Adrenal gland (tissue), 9 donors: ENCODE measurements at regions not wholly inside any gene's neighbourhood (a gene's known extent, or its start where the extent isn't known, plus 50 kb on each side); places are given as distances from the start of the nearest gene placed in this dataset.

ENCODE experiments used
- DNase-seq, 7 donors: peaks; one replicate each; pipeline ENCODE4 v3.0.0-alpha.2; 2019 to 2020
- H3K27ac ChIP-seq, 5 donors: fragments of 200-600 bp; sonication (generic) in 4 of 5; 1 replicate in 3 of 5; 2 replicates in 2 of 5; pipeline versions ENCODE4 v1.5.1 to v1.8.0; 2016 to 2020; ENCODE audit warnings: mild to moderate bottlenecking in 1 of 5
- H3K27me3 ChIP-seq: fragments of 200-600 bp; 2 replicates; pipeline ENCODE4 v1.8.0; 2021
- H3K36me3 ChIP-seq, 2 donors: fragments of 200-600 bp; replicated peaks in 1 of 2; 1 replicate in 1 of 2; 2 replicates in 1 of 2; pipeline versions ENCODE4 v1.5.1 to v1.8.0; 2018 to 2022
- H3K4me1 ChIP-seq, 2 donors: fragments of 200-600 bp; replicated peaks in 1 of 2; 1 replicate in 1 of 2; 2 replicates in 1 of 2; pipeline versions ENCODE4 v1.5.1 to v1.8.0; 2018 to 2021
- H3K4me3 ChIP-seq, 4 donors: fragments of 200-600 bp; sonication (generic) in 3 of 4; one replicate each; pipeline ENCODE4 v1.5.1; 2016 to 2018
- H3K9me3 ChIP-seq, 3 donors: fragments of 200-600 bp; sonication (generic) in 1 of 3; replicated peaks in 1 of 3; 1 replicate in 2 of 3; 2 replicates in 1 of 3; pipeline versions ENCODE4 v1.5.1 to v1.8.0; 2016 to 2021
- POLR2A ChIP-seq, 2 donors: fragments of 450-650 bp; IDR thresholded peaks; one replicate each; pipeline ENCODE4 v1.6.1; 2017; ENCODE audit warnings: antibody characterized with exemption in 2 of 2, mild to moderate bottlenecking in 2 of 2, moderate library complexity in 1 of 2
- WGBS, 4 donors: extraction: QIAGEN DNeasy Blood & Tissue Kit in 2 of 4; methylation state at CpG; one replicate each; pipeline versions ENCODE4 v1.1.5 to v1.1.7; 2013 to 2017; 5-methylcytosine and 5-hydroxymethylcytosine counted together
- intact Hi-C, 2 donors: fragments of 100-400 bp; cut with DNase I; formaldehyde crosslinking; loops; one replicate each; pipeline versions ENCODE4 v1.14.1 to v1.15.0; 2022 to 2023
- TF ChIP-seq, protein P1 (sequence below), 6 experiments: fragments of 450-650 bp in 4 of 6; fragments of 200-600 bp in 2 of 6; sonication (generic) in 1 of 6; IDR thresholded peaks; 1 replicate in 5 of 6; 2 replicates in 1 of 6; pipeline versions ENCODE4 v1.5.1 to v1.8.0; 2016 to 2021; ENCODE audit warnings: antibody characterized with exemption in 6 of 6, mild to moderate bottlenecking in 2 of 6, moderate library complexity in 1 of 6
- donor health status: healthy with polysubstance abuse.
- donor health status: Bipolar disorder and iron deficiency.
- donor health status: DM: yes; HTN: yes; CAD: no.
- donor health status: DM: no; HTN: no; CAD: no.
- donor health status: DM: no; HTN: no; CAD: no.

DNA sequence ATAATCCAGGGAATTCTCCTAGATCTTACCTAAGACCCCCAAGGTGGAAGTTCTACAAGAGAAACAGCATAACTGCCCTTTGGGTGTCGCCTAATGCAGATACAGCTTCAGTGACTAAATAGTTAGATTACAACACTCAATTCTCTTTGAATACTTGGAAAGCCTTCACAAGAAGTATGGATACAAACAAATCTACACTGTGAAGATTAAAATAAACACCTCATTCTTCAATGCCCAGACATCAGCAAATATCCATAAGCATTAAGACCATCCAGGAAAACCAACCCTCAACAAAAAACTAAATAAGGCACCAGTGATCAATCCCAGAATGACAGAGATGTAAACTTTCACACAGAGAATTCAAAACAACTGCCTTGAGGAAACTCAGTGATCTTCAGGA is 963.2 kb downstream of the PLOD2 start:
- Histone ChIP-seq H3K9me3 (no peaks in the 10 kb centered on the region), H3K36me3 (no peaks in the 10 kb centered on the region), H3K27me3 (no peaks in the 10 kb centered on the region), H3K27ac (no peak overlapping the region), H3K4me3 (no peak overlapping the region), H3K4me1 (no peaks in the 10 kb centered on the region)
- TF ChIP-seq POLR2A (IDR thresholded peaks at IDR 0.05): no peak
- TF ChIP-seq, protein P1, sequence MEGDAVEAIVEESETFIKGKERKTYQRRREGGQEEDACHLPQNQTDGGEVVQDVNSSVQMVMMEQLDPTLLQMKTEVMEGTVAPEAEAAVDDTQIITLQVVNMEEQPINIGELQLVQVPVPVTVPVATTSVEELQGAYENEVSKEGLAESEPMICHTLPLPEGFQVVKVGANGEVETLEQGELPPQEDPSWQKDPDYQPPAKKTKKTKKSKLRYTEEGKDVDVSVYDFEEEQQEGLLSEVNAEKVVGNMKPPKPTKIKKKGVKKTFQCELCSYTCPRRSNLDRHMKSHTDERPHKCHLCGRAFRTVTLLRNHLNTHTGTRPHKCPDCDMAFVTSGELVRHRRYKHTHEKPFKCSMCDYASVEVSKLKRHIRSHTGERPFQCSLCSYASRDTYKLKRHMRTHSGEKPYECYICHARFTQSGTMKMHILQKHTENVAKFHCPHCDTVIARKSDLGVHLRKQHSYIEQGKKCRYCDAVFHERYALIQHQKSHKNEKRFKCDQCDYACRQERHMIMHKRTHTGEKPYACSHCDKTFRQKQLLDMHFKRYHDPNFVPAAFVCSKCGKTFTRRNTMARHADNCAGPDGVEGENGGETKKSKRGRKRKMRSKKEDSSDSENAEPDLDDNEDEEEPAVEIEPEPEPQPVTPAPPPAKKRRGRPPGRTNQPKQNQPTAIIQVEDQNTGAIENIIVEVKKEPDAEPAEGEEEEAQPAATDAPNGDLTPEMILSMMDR (IDR thresholded peaks at IDR 0.05): no peak
- 91 to 97% (median 93%) methylated on average over 1 of the region's 1 CpG for WGBS, 4 donors
- DNase-seq: no peak
- intact Hi-C loops: no loop called here

DNA sequence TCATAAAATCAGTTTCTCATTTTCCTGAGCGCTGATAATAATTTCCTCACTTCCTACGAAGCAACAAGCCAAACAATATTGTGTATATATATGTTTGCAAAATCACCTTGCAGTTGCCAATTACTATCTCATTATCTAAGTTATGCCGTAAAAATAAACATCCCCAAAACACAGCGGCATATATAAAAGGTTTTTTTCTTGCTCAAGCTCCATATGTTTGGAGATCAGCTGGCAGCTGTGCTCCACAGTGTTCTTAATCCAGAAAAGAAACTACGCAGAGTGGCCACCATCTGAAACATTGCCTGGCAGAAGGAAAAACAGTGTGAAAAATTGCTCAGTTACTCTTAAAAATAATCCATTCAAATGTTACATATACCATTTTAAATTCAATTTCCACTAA is 951.4 kb downstream of the PLOD2 start:
- 71 to 81% (median 77%) methylated on average over 5 of the region's 5 CpGs for WGBS, 4 donors
- Histone ChIP-seq H3K9me3 (no peaks in the 10 kb centered on the region), H3K4me1 (no peaks in the 10 kb centered on the region), H3K4me3 (no peak overlapping the region), H3K36me3 (no peaks in the 10 kb centered on the region), H3K27ac (no peak overlapping the region), H3K27me3 (no peaks in the 10 kb centered on the region)
- TF ChIP-seq, protein P1 (IDR thresholded peaks at IDR 0.05): no peak
- no peak for DNase-seq
- intact Hi-C loops: no loop called here

- intact Hi-C loops: no loop called here
- Histone ChIP-seq H3K27me3 (no peaks in the 10 kb centered on the region), H3K9me3 (no peaks in the 10 kb centered on the region), H3K36me3 (no peaks in the 10 kb centered on the region), H3K4me1 (no peaks in the 10 kb centered on the region), H3K27ac (no peak overlapping the region), H3K4me3 (no peak overlapping the region)
- TF ChIP-seq POLR2A (IDR thresholded peaks at IDR 0.05): no peak
- TF ChIP-seq, protein P1 (IDR thresholded peaks at IDR 0.05): no peak
- 62 to 67% (median 65%) methylated on average over 5 of the region's 5 CpGs for WGBS, 4 donors
- no peak for DNase-seq
Observed at GRCh38 chr3:145219355-145220235, 941.4 kb downstream of the PLOD2 start.

DNA sequence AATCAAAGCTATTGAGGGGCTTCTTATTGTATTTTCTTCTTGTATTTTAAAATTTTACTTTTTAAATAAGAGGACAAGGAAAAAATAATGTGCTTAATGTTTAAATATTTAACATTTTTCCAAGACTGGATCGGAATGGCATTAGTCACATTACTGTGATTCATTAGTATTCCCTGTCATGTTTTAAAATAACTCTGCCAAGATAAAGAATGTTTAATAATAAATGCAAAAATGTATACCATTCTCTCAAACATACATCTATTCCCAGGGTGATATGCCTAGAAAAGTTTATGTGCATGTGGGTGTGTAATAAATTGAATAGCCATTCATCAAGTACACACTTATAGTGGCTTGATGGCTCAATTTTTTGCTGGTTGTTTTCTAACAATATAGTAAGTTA is 936.1 kb downstream of the PLOD2 start:
- TF ChIP-seq POLR2A (IDR thresholded peaks at IDR 0.05): no peak
- TF ChIP-seq, protein P1 (IDR thresholded peaks at IDR 0.05): no peak
- Histone ChIP-seq H3K9me3 (no peaks in the 10 kb centered on the region), H3K4me3 (no peak overlapping the region), H3K36me3 (no peaks in the 10 kb centered on the region), H3K4me1 (no peaks in the 10 kb centered on the region), H3K27me3 (no peaks in the 10 kb centered on the region), H3K27ac (no peak overlapping the region)
- intact Hi-C loops: no loop called here
- no peak for DNase-seq
- 70 to 79% (median 73%) methylated on average over 1 of the region's 1 CpG for WGBS, 4 donors
